Fibroblast of villous mesenchyme (primary cell): ENCODE measurements at regions not wholly inside any gene's neighbourhood (a gene's known extent, or its start where the extent isn't known, plus 50 kb on each side); places are given as distances from the start of the nearest gene placed in this dataset.

Experiments
- DNase-seq: peaks from one replicate; pipeline ENCODE4 v3.0.0-alpha.2; 2010; ENCODE audit warnings: low read depth
- H3K4me3 ChIP-seq: 2 replicates; pipeline ENCODE4 v1.5.1; 2011; ENCODE audit warnings: low read depth, mild to moderate bottlenecking, low read length
- TF ChIP-seq, protein P1 (sequence below): IDR thresholded peaks from 2 replicates; pipeline ENCODE4 v1.5.1; 2012; ENCODE audit warnings: low read depth, mild to moderate bottlenecking, low read length; ENCODE audit not compliant: insufficient read depth

DNA sequence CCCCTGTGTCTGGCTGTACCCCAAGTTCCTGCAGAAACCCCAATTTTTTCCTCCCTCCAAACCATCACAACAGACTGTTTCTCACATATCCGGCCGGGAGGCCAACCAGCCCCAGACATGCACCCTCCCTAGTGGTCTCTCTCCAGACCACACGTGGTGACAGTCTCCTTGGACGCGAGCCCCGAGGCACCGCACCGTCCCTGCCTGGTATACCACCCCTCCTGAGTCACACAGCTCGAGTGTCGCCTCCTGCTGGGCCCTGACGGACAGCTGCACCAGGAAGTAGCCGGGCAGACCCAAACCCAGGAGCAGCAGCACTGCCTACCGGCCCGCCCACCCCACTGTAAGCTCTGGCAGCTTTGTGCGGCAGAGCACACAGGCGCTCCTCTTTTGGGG lies 97.4 kb downstream of the RFLNA start:
- H3K4me3 ChIP-seq = no peak overlapping the region
- TF ChIP-seq, protein P1, sequence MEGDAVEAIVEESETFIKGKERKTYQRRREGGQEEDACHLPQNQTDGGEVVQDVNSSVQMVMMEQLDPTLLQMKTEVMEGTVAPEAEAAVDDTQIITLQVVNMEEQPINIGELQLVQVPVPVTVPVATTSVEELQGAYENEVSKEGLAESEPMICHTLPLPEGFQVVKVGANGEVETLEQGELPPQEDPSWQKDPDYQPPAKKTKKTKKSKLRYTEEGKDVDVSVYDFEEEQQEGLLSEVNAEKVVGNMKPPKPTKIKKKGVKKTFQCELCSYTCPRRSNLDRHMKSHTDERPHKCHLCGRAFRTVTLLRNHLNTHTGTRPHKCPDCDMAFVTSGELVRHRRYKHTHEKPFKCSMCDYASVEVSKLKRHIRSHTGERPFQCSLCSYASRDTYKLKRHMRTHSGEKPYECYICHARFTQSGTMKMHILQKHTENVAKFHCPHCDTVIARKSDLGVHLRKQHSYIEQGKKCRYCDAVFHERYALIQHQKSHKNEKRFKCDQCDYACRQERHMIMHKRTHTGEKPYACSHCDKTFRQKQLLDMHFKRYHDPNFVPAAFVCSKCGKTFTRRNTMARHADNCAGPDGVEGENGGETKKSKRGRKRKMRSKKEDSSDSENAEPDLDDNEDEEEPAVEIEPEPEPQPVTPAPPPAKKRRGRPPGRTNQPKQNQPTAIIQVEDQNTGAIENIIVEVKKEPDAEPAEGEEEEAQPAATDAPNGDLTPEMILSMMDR = no peak
- peak; percentile 56 for DNase-seq

DNA sequence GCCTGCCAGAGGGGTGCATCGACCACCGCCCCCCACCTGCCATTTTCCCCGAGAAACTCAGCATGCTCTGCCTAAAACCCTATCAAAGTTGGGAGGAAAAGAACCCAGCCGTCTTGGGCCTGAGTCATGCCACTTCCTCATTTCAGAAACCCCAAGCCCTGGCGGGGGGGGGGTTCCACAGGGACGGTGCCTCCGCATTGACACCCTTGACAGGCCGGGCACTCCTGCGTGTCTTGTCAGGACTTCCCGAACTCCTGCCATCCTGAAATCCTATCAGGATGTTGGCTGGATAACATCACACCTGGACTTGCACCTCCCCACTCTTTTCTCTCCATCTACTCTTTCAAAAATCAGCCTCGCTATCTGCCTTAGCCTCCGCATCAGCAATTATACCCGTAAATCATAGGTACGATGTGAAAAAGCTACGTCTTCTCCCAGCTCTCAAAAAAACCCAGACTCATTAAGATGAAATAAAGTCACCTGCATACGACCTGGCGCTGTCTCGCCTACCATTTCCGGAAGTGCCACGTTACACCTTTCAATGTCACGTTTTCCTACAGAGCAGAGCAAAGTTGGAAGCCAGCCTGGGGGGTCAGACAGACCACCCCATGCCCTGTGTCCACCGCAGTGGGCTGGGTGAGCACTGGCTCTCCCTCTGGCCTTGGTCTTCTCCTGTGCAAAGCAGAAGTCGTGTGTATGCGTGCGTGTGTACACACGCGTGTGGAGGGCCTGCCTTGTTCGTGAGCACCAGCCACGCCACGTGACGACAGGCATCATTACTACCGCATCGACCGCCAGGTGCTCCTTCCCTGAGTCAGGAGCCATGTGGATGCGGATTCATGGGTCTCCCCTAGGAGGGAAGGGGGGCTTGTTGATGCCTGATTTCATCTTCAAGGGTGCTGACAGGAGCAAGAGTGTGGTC lies 96.7 kb downstream of the RFLNA start:
- no peak overlapping the region for H3K4me3 ChIP-seq
- TF ChIP-seq, protein P1 = no peak
- DNase-seq = peak; percentile 65

DNA sequence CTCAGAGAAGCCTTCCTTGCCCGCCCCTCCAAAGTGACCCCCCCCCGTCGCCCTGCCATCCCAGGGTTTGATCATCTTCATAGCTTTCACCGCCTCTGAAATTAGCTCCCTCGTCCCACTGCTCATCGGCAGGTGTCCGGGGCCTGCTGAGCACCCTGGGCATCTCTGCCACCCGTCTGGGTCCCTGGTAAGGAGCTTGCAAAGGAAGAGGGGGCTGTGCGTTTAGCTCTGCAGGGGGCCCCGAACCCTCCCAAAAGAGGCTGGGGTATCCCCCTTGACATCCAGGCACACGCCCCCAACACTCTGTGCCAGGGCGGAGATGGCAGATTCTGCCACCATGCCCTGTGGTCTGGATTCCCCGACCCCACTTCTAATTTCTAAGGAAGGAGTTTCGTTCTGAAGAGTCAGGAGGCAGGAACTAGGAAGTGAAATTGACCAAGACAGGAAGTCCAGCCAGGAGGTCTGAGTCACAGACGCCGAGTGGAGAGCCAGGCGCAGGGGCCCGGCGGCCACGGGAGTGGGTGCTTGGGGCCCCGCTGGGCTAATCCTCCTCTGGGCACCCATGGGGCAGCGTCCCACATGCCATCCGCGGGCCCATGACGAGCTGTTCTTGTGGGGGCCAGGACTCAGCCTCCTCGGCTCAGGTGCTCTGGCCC lies 95.7 kb downstream of the RFLNA start:
- TF ChIP-seq, protein P1 = no peak
- no peak overlapping the region for H3K4me3 ChIP-seq
- DNase-seq = peak; percentile 84

DNA sequence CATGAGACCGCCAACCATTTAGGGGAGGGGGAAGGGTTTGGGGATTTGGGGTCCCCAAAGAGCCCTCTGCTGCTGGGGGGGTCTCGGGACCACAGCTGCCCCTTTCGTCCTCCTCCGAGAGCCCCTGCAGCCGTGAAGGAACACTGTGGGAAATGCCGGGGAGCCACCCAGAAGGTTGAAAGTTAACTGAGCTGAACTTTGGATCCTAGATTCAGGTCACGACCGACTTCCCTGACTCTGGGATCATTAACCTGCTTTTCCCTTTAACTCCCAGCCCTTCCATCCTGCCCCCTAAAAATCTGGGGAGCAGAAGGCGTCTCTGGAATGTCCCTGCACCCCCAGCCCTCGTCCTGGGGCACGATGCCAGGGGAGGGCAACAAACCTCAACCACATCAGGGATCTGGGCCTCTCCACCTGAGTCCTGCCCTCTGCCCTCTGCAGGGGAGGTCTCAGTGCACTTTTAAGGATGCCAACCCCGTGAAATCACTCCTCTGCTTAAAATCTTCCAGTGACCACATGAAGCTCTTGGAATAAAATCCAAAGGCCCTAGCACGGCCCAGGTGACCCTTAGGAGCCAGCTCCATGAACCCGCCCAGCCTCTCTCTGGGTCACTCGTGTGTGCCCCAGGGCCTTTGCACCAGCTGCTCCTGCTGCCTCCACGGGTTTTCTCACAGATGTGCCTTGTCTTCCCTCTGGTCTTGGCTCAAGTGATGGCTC lies 95.0 kb downstream of the RFLNA start:
- peak overlapping the region; percentile 16 for H3K4me3 ChIP-seq
- TF ChIP-seq, protein P1 = no peak
- DNase-seq = no peak

DNA sequence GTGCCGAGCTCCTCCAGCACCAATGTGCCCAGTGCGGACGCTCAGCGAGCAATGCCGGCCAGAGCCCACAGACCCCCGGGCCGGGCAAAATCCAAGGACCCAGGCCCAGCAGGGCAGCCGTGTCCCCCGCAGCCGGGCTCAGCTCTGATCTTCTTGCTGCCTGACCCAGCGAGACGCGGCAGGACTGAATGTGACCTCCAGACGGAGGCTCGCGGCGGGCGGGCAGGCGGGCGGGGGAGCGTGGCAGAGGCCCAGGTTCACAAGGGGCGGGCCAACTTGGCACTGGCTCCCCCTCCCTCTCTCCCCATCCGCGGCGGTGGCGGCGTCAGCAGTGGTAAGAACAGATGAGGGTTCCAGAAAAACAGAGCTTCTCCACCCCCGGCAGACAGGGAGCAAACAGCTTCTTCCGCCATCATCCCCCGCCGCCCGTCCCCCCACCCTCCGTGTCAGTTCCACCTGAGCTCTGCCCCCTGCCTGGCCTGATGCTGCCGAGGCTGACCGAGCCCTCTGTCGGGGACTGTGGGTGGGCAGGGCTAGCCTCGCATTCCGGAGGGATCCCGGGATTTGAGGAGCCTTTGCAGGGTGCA lies 94.3 kb downstream of the RFLNA start:
- H3K4me3 ChIP-seq = peak overlapping the region; percentile 57
- TF ChIP-seq, protein P1 = peak; percentile 4
- peak; percentile 87 for DNase-seq

DNA sequence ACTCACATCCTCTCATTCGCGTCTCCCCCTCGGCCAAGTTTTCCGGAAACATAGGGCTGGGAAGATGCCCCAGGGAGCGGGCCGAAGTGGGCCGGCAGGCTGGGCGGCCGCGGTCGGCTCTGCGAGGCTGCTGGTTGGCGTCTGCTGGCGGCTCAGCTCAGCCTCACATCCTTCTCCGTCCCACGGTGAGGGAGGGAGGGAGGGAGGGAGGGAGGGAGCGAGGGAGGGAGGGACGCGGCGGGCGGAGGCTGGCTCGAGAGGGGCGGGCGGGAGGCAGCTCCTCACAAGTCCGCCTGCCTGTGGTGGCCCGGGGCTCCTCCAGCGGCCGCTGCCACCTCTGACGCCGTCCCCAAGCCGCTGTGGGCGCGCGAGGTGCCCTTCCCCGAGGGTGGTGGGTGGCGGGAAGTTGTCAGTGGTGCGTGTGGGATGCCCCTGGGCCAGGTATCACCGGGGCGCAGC lies 93.8 kb downstream of the RFLNA start:
- TF ChIP-seq, protein P1 = no peak
- peak overlapping the region; percentile 70 for H3K4me3 ChIP-seq

More for the DNA sequence above, 93.8 kb downstream of the RFLNA start:
- DNase-seq = peak; percentile 90
